ENCODE measurements at regions not wholly inside any gene's neighbourhood (a gene's known extent, or its start where the extent isn't known, plus 50 kb on each side); places are given as distances from the start of the nearest gene placed in this dataset.

GRCh38 chr20:59448196-59448595 lies 147.8 kb downstream of the EDN3 start:
- no CpG with 5 or more reads among the region's 4 CpGs for WGBS (ENCODE audit: insufficient coverage, insufficient read length)
- Histone ChIP-seq H3K9me3 (ENCODE audit: control insufficient read depth, insufficient read depth, low read length) (no peaks in the 10 kb centered on the region), H3K27me3 (ENCODE audit: control insufficient read depth, insufficient read depth, low read length) (no peaks in the 10 kb centered on the region), H3K36me3 (ENCODE audit: control insufficient read depth, insufficient read depth, low read length) (no peaks in the 10 kb centered on the region), H3K4me3 (ENCODE audit: low read length) (no peak overlapping the region), H3K4me1 (ENCODE audit: control insufficient read depth, insufficient read depth, low read length) (no peaks in the 10 kb centered on the region), H3K27ac (ENCODE audit: low read length) (no peak overlapping the region)
- no peak for DNase-seq (ENCODE audit: low read depth, low spot score)

- Histone ChIP-seq H3K4me1 (ENCODE audit: control insufficient read depth, insufficient read depth, low read length) (no peaks in the 10 kb centered on the region), H3K4me3 (ENCODE audit: low read length) (no peak overlapping the region), H3K9me3 (ENCODE audit: control insufficient read depth, insufficient read depth, low read length) (no peaks in the 10 kb centered on the region), H3K27me3 (ENCODE audit: control insufficient read depth, insufficient read depth, low read length) (no peaks in the 10 kb centered on the region), H3K27ac (ENCODE audit: low read length) (no peak overlapping the region), H3K36me3 (ENCODE audit: control insufficient read depth, insufficient read depth, low read length) (no peaks in the 10 kb centered on the region)
- DNase-seq (ENCODE audit: low read depth, low spot score) = no peak
- WGBS (ENCODE audit: insufficient coverage, insufficient read length) = no CpG with 5 or more reads among the region's 12 CpGs
These were observed 148.5 kb downstream of the EDN3 start for GRCh38 chr20:59448851-59449444.

- H3K27me3 ChIP-seq (ENCODE audit: control insufficient read depth, insufficient read depth, low read length) = no peaks in the 10 kb centered on the region
- H3K27ac ChIP-seq (ENCODE audit: low read length) = no peak overlapping the region
- H3K4me1 ChIP-seq (ENCODE audit: control insufficient read depth, insufficient read depth, low read length) = no peaks in the 10 kb centered on the region
- H3K36me3 ChIP-seq (ENCODE audit: control insufficient read depth, insufficient read depth, low read length) = no peaks in the 10 kb centered on the region
- no peak overlapping the region for H3K4me3 ChIP-seq (ENCODE audit: low read length)
- WGBS (ENCODE audit: insufficient coverage, insufficient read length) = no CpG with 5 or more reads among the region's 8 CpGs
- no peak for DNase-seq (ENCODE audit: low read depth, low spot score)
- H3K9me3 ChIP-seq (ENCODE audit: control insufficient read depth, insufficient read depth, low read length) = no peaks in the 10 kb centered on the region
These were observed 150.7 kb downstream of the EDN3 start for GRCh38 chr20:59451066-59451630.

- Histone ChIP-seq H3K27ac (ENCODE audit: low read length) (no peak overlapping the region), H3K4me1 (ENCODE audit: control insufficient read depth, insufficient read depth, low read length) (no peaks in the 10 kb centered on the region), H3K9me3 (ENCODE audit: control insufficient read depth, insufficient read depth, low read length) (no peaks in the 10 kb centered on the region), H3K36me3 (ENCODE audit: control insufficient read depth, insufficient read depth, low read length) (no peaks in the 10 kb centered on the region), H3K27me3 (ENCODE audit: control insufficient read depth, insufficient read depth, low read length) (no peaks in the 10 kb centered on the region), H3K4me3 (ENCODE audit: low read length) (no peak overlapping the region)
- DNase-seq (ENCODE audit: low read depth, low spot score) = no peak
- no CpG with 5 or more reads among the region's 4 CpGs for WGBS (ENCODE audit: insufficient coverage, insufficient read length)
These were observed 151.2 kb downstream of the EDN3 start for GRCh38 chr20:59451641-59452040.

GRCh38 chr20:59452856-59453255 lies 151.5 kb upstream of the PHACTR3 start:
- no peaks in the 10 kb centered on the region for H3K9me3 ChIP-seq (ENCODE audit: control insufficient read depth, insufficient read depth, low read length)
- H3K27me3 ChIP-seq (ENCODE audit: control insufficient read depth, insufficient read depth, low read length) = no peaks in the 10 kb centered on the region
- H3K27ac ChIP-seq (ENCODE audit: low read length) = no peak overlapping the region
- no peak for DNase-seq (ENCODE audit: low read depth, low spot score)
- no peaks in the 10 kb centered on the region for H3K36me3 ChIP-seq (ENCODE audit: control insufficient read depth, insufficient read depth, low read length)
- no peak overlapping the region for H3K4me3 ChIP-seq (ENCODE audit: low read length)
- no CpG with 5 or more reads among the region's 13 CpGs for WGBS (ENCODE audit: insufficient coverage, insufficient read length)
- H3K4me1 ChIP-seq (ENCODE audit: control insufficient read depth, insufficient read depth, low read length) = no peaks in the 10 kb centered on the region

- Histone ChIP-seq H3K4me1 (ENCODE audit: control insufficient read depth, insufficient read depth, low read length) (no peaks in the 10 kb centered on the region), H3K27ac (ENCODE audit: low read length) (no peak overlapping the region), H3K9me3 (ENCODE audit: control insufficient read depth, insufficient read depth, low read length) (no peaks in the 10 kb centered on the region), H3K27me3 (ENCODE audit: control insufficient read depth, insufficient read depth, low read length) (no peaks in the 10 kb centered on the region), H3K4me3 (ENCODE audit: low read length) (no peak overlapping the region), H3K36me3 (ENCODE audit: control insufficient read depth, insufficient read depth, low read length) (no peaks in the 10 kb centered on the region)
- WGBS (ENCODE audit: insufficient coverage, insufficient read length) = no CpG with 5 or more reads among the region's 15 CpGs
- no peak for DNase-seq (ENCODE audit: low read depth, low spot score)
These were observed 150.4 kb upstream of the PHACTR3 start for GRCh38 chr20:59453759-59454560.

GRCh38 chr20:59455402-59456341 lies 148.7 kb upstream of the PHACTR3 start:
- no peaks in the 10 kb centered on the region for H3K36me3 ChIP-seq (ENCODE audit: control insufficient read depth, insufficient read depth, low read length)
- no peak overlapping the region for H3K27ac ChIP-seq (ENCODE audit: low read length)
- H3K9me3 ChIP-seq (ENCODE audit: control insufficient read depth, insufficient read depth, low read length) = no peaks in the 10 kb centered on the region
- no peak for DNase-seq (ENCODE audit: low read depth, low spot score)
- no peaks in the 10 kb centered on the region for H3K4me1 ChIP-seq (ENCODE audit: control insufficient read depth, insufficient read depth, low read length)
- H3K4me3 ChIP-seq (ENCODE audit: low read length) = no peak overlapping the region
- WGBS (ENCODE audit: insufficient coverage, insufficient read length) = no CpG with 5 or more reads among the region's 8 CpGs
- no peaks in the 10 kb centered on the region for H3K27me3 ChIP-seq (ENCODE audit: control insufficient read depth, insufficient read depth, low read length)

- DNase-seq (ENCODE audit: low read depth, low spot score) = no peak
- no peaks in the 10 kb centered on the region for H3K4me1 ChIP-seq (ENCODE audit: control insufficient read depth, insufficient read depth, low read length)
- H3K36me3 ChIP-seq (ENCODE audit: control insufficient read depth, insufficient read depth, low read length) = no peaks in the 10 kb centered on the region
- no CpG with 5 or more reads among the region's 26 CpGs for WGBS (ENCODE audit: insufficient coverage, insufficient read length)
- no peak overlapping the region for H3K27ac ChIP-seq (ENCODE audit: low read length)
- H3K9me3 ChIP-seq (ENCODE audit: control insufficient read depth, insufficient read depth, low read length) = no peaks in the 10 kb centered on the region
- no peaks in the 10 kb centered on the region for H3K27me3 ChIP-seq (ENCODE audit: control insufficient read depth, insufficient read depth, low read length)
- H3K4me3 ChIP-seq (ENCODE audit: low read length) = no peak overlapping the region
These were observed 147.7 kb upstream of the PHACTR3 start for GRCh38 chr20:59456342-59457279.

GRCh38 chr20:59458645-59459044 lies 145.7 kb upstream of the PHACTR3 start:
- Histone ChIP-seq H3K4me3 (ENCODE audit: low read length) (no peak overlapping the region), H3K4me1 (ENCODE audit: control insufficient read depth, insufficient read depth, low read length) (no peaks in the 10 kb centered on the region), H3K27ac (ENCODE audit: low read length) (no peak overlapping the region), H3K36me3 (ENCODE audit: control insufficient read depth, insufficient read depth, low read length) (no peaks in the 10 kb centered on the region), H3K27me3 (ENCODE audit: control insufficient read depth, insufficient read depth, low read length) (no peaks in the 10 kb centered on the region), H3K9me3 (ENCODE audit: control insufficient read depth, insufficient read depth, low read length) (no peaks in the 10 kb centered on the region)
- WGBS (ENCODE audit: insufficient coverage, insufficient read length) = no CpG with 5 or more reads among the region's 2 CpGs
- DNase-seq (ENCODE audit: low read depth, low spot score) = no peak
